GM23338 (cell line): ENCODE measurements at regions not wholly inside any gene's neighbourhood (a gene's known extent, or its start where the extent isn't known, plus 50 kb on each side); places are given as distances from the start of the nearest gene placed in this dataset.

Experiments
- ATAC-seq: fragments of 200-7000 bp; cut with Tn5 transposase; 3 replicates; pipeline ENCODE4 v1.9.1; 2020
- DNase-seq: peaks from one replicate; pipeline ENCODE4 v3.0.0-alpha.2; 2015; ENCODE audit warnings: low spot score
- H2AFZ ChIP-seq: fragments of 200-600 bp; sonication (generic); 2 replicates; pipeline ENCODE4 v1.8.0; 2016; ENCODE audit warnings: antibody characterized with exemption, mild to moderate bottlenecking, moderate library complexity
- H3F3A ChIP-seq: fragments of 200-600 bp; sonication (generic); replicated peaks from 2 replicates; pipeline ENCODE4 v1.8.0; 2017; ENCODE audit warnings: antibody characterized with exemption, mixed run types, low read depth
- H3K27ac ChIP-seq: fragments of 200-600 bp; sonication (generic); 2 replicates; pipeline ENCODE4 v1.6.1; 2016; ENCODE audit warnings: low read depth
- H3K27me3 ChIP-seq: fragments of 200-600 bp; sonication (generic); 2 replicates; pipeline ENCODE4 v1.8.0; 2016; ENCODE audit warnings: mild to moderate bottlenecking, mixed run types, moderate library complexity; ENCODE audit not compliant: insufficient read depth
- H3K36me3 ChIP-seq: fragments of 200-600 bp; sonication (generic); 2 replicates; pipeline ENCODE4 v1.8.0; 2016; ENCODE audit warnings: mild to moderate bottlenecking; ENCODE audit not compliant: insufficient read depth
- H3K4me1 ChIP-seq: fragments of 200-600 bp; sonication (generic); 2 replicates; pipeline ENCODE4 v1.8.0; 2016; ENCODE audit warnings: mild to moderate bottlenecking, moderate library complexity; ENCODE audit not compliant: insufficient read depth
- H3K4me2 ChIP-seq: fragments of 200-600 bp; sonication (generic); 2 replicates; pipeline ENCODE4 v1.7.1; 2017; ENCODE audit warnings: mixed run types
- H3K4me3 ChIP-seq: fragments of 200-600 bp; sonication (generic); 2 replicates; pipeline ENCODE4 v1.6.1; 2016; ENCODE audit warnings: mixed run types
- H3K79me2 ChIP-seq: fragments of 200-600 bp; sonication (generic); replicated peaks from 2 replicates; pipeline ENCODE4 v1.8.0; 2017; ENCODE audit warnings: mild to moderate bottlenecking; ENCODE audit not compliant: insufficient read depth
- H3K9me2 ChIP-seq: fragments of 200-600 bp; sonication (generic); 2 replicates; pipeline ENCODE4 v1.8.0; 2017; ENCODE audit not compliant: insufficient read depth
- H4K20me1 ChIP-seq: fragments of 200-600 bp; sonication (generic); replicated peaks from 2 replicates; pipeline ENCODE4 v1.8.0; 2017; ENCODE audit warnings: mild to moderate bottlenecking; ENCODE audit not compliant: insufficient read depth
- H3K27ac Mint-ChIP-seq: 2 replicates; pipeline ENCODE4 v1.8.0; 2020; ENCODE audit warnings: inconsistent platforms, mild to moderate bottlenecking, moderate library complexity, mixed read lengths
- H3K27me3 Mint-ChIP-seq: 3 replicates; pipeline ENCODE4 v1.8.0; 2022; ENCODE audit warnings: low read depth, mild to moderate bottlenecking, moderate library complexity, mixed read lengths, inconsistent platforms; ENCODE audit not compliant: insufficient read depth, poor library complexity
- H3K36me3 Mint-ChIP-seq: 3 replicates; pipeline ENCODE4 v1.8.0; 2021; ENCODE audit warnings: low read depth, mild to moderate bottlenecking, inconsistent platforms, moderate library complexity, mixed read lengths
- H3K4me1 Mint-ChIP-seq: 3 replicates; pipeline ENCODE4 v1.8.0; 2020; ENCODE audit warnings: mild to moderate bottlenecking, inconsistent platforms, mixed read lengths
- H3K4me3 Mint-ChIP-seq: 3 replicates; pipeline ENCODE4 v1.8.0; 2021; ENCODE audit warnings: moderate library complexity, mild to moderate bottlenecking, inconsistent platforms, mixed read lengths
- H3K9me3 Mint-ChIP-seq: 3 replicates; pipeline ENCODE4 v1.8.0; 2020; ENCODE audit warnings: moderate library complexity, mild to moderate bottlenecking, inconsistent platforms, mixed read lengths
- CREB1 ChIP-seq: fragments of 250-450 bp; sonication (Bioruptor Pico); IDR thresholded peaks from 2 replicates; pipeline ENCODE4 v1.5.0; 2020; ENCODE audit warnings: low read depth, mild to moderate bottlenecking, moderate library complexity
- ETS1 ChIP-seq: IDR thresholded peaks from 2 replicates; pipeline ENCODE4 v1.6.1; 2016; ENCODE audit warnings: antibody characterized with exemption
- EZH2 ChIP-seq: fragments of 200-600 bp; sonication (generic); IDR thresholded peaks from one replicate; pipeline ENCODE4 v1.8.0; 2017; ENCODE audit warnings: antibody characterized with exemption, mild to moderate bottlenecking, low read depth; ENCODE audit not compliant: unreplicated experiment
- EZH2phosphoT487 ChIP-seq: fragments of 200-600 bp; sonication (generic); IDR thresholded peaks from one replicate; pipeline ENCODE4 v1.8.1; 2018; ENCODE audit warnings: antibody characterized with exemption; ENCODE audit not compliant: unreplicated experiment
- JUNB ChIP-seq: IDR thresholded peaks from one replicate; pipeline ENCODE4 v1.6.1; 2016; ENCODE audit warnings: antibody characterized with exemption; ENCODE audit not compliant: unreplicated experiment
- NANOG ChIP-seq: IDR thresholded peaks from 2 replicates; pipeline ENCODE4 v1.6.1; 2016; ENCODE audit warnings: antibody characterized with exemption, borderline replicate concordance
- POLR2AphosphoS5 ChIP-seq: IDR thresholded peaks from 2 replicates; pipeline ENCODE4 v1.6.1; 2016; ENCODE audit warnings: antibody characterized with exemption, low read depth
- REST ChIP-seq: IDR thresholded peaks from one replicate; pipeline ENCODE4 v1.6.1; 2018; ENCODE audit warnings: antibody characterized with exemption; ENCODE audit not compliant: unreplicated experiment
- ZNF114 ChIP-seq: fragments of 250-450 bp; sonication (Bioruptor Pico); IDR thresholded peaks from 2 replicates; pipeline ENCODE4 v1.5.0; 2020; ENCODE audit warnings: mild to moderate bottlenecking, moderate library complexity
- ZNF331 ChIP-seq: fragments of 250-450 bp; sonication (Bioruptor Pico); IDR thresholded peaks from 2 replicates; pipeline ENCODE4 v1.5.0; 2020; ENCODE audit warnings: low read depth, mild to moderate bottlenecking, moderate library complexity
- ZNF462 ChIP-seq: fragments of 250-450 bp; sonication (Bioruptor Pico); IDR thresholded peaks from 2 replicates; pipeline ENCODE4 v1.5.0; 2020; ENCODE audit warnings: mild to moderate bottlenecking, moderate library complexity

GRCh38 chr2:240238786-240239185, 98.3 kb upstream of the OTOS start:
- no peak overlapping the region for H3K27ac ChIP-seq
- Mint-ChIP-seq H3K4me3 (no peak overlapping the region), H3K9me3 (peaks cover 2% of the 10 kb centered on the region; the same call in 1 of the 3 replicates), H3K27me3 (peaks cover 4% of the 10 kb centered on the region), H3K36me3 (no peaks in the 10 kb centered on the region), H3K27ac (no peak overlapping the region), H3K4me1 (peaks cover 6% of the 10 kb centered on the region; the same call in 2 of the 3 replicates)
- H3K36me3 ChIP-seq: no peaks in the 10 kb centered on the region
- H3K9me2 ChIP-seq: peaks cover 7% of the 10 kb centered on the region
- H3F3A ChIP-seq: no peaks in the 10 kb centered on the region
- no peaks in the 10 kb centered on the region for H3K27me3 ChIP-seq
- H2AFZ ChIP-seq: no peak overlapping the region
- no peaks in the 10 kb centered on the region for H3K79me2 ChIP-seq
- no peak overlapping the region for H3K4me3 ChIP-seq
- no peak overlapping the region for H3K4me2 ChIP-seq
- ATAC-seq: no peak
- no peak for DNase-seq
- TF ChIP-seq EZH2phosphoT487 (no peak), JUNB (no peak), ZNF331 (no peak), NANOG (no peak), EZH2 (no peak), POLR2AphosphoS5 (no peak), ZNF462 (CRISPR knock-in tag) (no peak)
- no peaks in the 10 kb centered on the region for H3K4me1 ChIP-seq
- H4K20me1 ChIP-seq: no peaks in the 10 kb centered on the region

GRCh38 chr2:240239325-240239724, 98.9 kb upstream of the OTOS start:
- Histone ChIP-seq H3K36me3 (no peaks in the 10 kb centered on the region), H3K27ac (no peak overlapping the region), H3K27me3 (no peaks in the 10 kb centered on the region), H3K4me2 (no peak overlapping the region), H3K9me2 (peaks cover 7% of the 10 kb centered on the region), H3F3A (no peaks in the 10 kb centered on the region), H2AFZ (no peak overlapping the region), H3K4me1 (no peaks in the 10 kb centered on the region), H3K79me2 (no peaks in the 10 kb centered on the region), H3K4me3 (no peak overlapping the region), H4K20me1 (no peaks in the 10 kb centered on the region)
- no peak overlapping the region for H3K4me3 Mint-ChIP-seq
- peaks cover 6% of the 10 kb centered on the region; the same call in 2 of the 3 replicates for H3K4me1 Mint-ChIP-seq
- H3K27ac Mint-ChIP-seq: no peak overlapping the region
- H3K9me3 Mint-ChIP-seq: peaks cover 2% of the 10 kb centered on the region; the same call in 1 of the 3 replicates
- no peaks in the 10 kb centered on the region for H3K36me3 Mint-ChIP-seq
- peaks cover 2% of the 10 kb centered on the region for H3K27me3 Mint-ChIP-seq
- ATAC-seq (no peak), DNase-seq (no peak)
- no peak for TF ChIP-seq EZH2phosphoT487
- TF ChIP-seq NANOG: no peak
- no peak for TF ChIP-seq CREB1 (CRISPR knock-in tag)
- no peak for TF ChIP-seq JUNB
- no peak for TF ChIP-seq ETS1
- TF ChIP-seq REST: no peak
- TF ChIP-seq EZH2: no peak
- TF ChIP-seq ZNF114 (CRISPR knock-in tag): no peak
- no peak for TF ChIP-seq ZNF331
